ENCODE measurements at regions not wholly inside any gene's neighbourhood (a gene's known extent, or its start where the extent isn't known, plus 50 kb on each side); places are given as distances from the start of the nearest gene placed in this dataset.

DNA sequence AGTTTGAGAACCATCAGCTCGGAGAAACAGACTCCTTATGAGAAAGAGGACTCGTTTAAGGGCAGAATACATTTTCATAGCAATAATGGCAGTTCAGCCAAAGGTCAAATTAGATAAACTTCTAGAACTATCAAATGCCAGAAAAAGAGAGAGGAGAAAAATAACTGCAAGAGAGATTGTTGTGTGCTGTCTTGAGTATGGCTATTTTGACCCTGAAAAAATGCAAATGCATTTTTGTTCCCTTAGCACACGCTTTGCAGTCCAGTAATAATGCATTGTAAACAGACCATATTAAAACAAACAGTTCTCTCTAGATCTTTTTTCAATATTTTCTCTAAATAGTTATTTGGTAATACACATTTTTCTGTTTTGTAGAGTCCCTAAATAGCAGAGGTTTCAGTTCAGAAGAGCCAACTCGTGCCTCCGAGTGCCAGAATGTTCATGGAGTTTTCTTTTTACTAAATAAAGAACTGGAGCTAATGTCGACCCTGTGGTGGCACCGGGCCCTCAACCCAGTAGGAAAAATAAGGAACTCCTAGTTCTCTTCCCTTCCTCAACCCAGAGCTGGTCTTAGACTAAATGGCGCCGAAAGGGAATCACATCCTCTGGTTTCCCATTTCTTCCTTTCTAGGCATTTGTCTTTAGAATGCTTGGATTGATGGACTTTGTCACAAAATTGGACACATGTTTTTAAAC lies 298.0 kb downstream of the MAP2K4 start:
- H3K27me3 Mint-ChIP-seq (ENCODE audit: low read depth): no peaks in the 10 kb centered on the region
- peaks cover 6% of the 10 kb centered on the region for H3K9me3 Mint-ChIP-seq (ENCODE audit: low read depth)
- no peak overlapping the region for H3K4me3 Mint-ChIP-seq (ENCODE audit: unreplicated experiment)
- H3K4me1 Mint-ChIP-seq (ENCODE audit: low read depth): peaks cover 8% of the 10 kb centered on the region
- TF ChIP-seq, protein P1, sequence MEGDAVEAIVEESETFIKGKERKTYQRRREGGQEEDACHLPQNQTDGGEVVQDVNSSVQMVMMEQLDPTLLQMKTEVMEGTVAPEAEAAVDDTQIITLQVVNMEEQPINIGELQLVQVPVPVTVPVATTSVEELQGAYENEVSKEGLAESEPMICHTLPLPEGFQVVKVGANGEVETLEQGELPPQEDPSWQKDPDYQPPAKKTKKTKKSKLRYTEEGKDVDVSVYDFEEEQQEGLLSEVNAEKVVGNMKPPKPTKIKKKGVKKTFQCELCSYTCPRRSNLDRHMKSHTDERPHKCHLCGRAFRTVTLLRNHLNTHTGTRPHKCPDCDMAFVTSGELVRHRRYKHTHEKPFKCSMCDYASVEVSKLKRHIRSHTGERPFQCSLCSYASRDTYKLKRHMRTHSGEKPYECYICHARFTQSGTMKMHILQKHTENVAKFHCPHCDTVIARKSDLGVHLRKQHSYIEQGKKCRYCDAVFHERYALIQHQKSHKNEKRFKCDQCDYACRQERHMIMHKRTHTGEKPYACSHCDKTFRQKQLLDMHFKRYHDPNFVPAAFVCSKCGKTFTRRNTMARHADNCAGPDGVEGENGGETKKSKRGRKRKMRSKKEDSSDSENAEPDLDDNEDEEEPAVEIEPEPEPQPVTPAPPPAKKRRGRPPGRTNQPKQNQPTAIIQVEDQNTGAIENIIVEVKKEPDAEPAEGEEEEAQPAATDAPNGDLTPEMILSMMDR (IDR thresholded peaks at IDR 0.05): no peak
- H3K36me3 Mint-ChIP-seq (ENCODE audit: low read depth): no peaks in the 10 kb centered on the region
- H3K27ac Mint-ChIP-seq (ENCODE audit: unreplicated experiment): no peak overlapping the region
- DNase-seq (ENCODE audit: low spot score): no peak

- Mint-ChIP-seq H3K36me3 (ENCODE audit: low read depth) (no peaks in the 10 kb centered on the region), H3K9me3 (ENCODE audit: low read depth) (no peaks in the 10 kb centered on the region), H3K4me1 (ENCODE audit: low read depth) (peaks cover 8% of the 10 kb centered on the region), H3K27me3 (ENCODE audit: low read depth) (no peaks in the 10 kb centered on the region), H3K4me3 (ENCODE audit: unreplicated experiment) (no peak overlapping the region), H3K27ac (ENCODE audit: unreplicated experiment) (no peak overlapping the region)
- no peak for DNase-seq (ENCODE audit: low spot score)
- TF ChIP-seq, protein P1 (IDR thresholded peaks at IDR 0.05): no peak
Measured at GRCh38 chr17:12320286-12320685, 299.6 kb downstream of the MAP2K4 start.

- peaks cover 34% of the 10 kb centered on the region for H3K9me3 Mint-ChIP-seq (ENCODE audit: low read depth)
- no peak overlapping the region for H3K4me3 Mint-ChIP-seq (ENCODE audit: unreplicated experiment)
- no peaks in the 10 kb centered on the region for H3K27me3 Mint-ChIP-seq (ENCODE audit: low read depth)
- DNase-seq (ENCODE audit: low spot score): no peak
- no peaks in the 10 kb centered on the region for H3K4me1 Mint-ChIP-seq (ENCODE audit: low read depth)
- no peak overlapping the region for H3K27ac Mint-ChIP-seq (ENCODE audit: unreplicated experiment)
- H3K36me3 Mint-ChIP-seq (ENCODE audit: low read depth): peaks cover 8% of the 10 kb centered on the region
- TF ChIP-seq, protein P1 (IDR thresholded peaks at IDR 0.05): no peak
Measured at GRCh38 chr17:12328204-12328603, 307.5 kb downstream of the MAP2K4 start.

GRCh38 chr17:12330456-12330855 lies 309.8 kb downstream of the MAP2K4 start:
- H3K27ac Mint-ChIP-seq (ENCODE audit: unreplicated experiment): no peak overlapping the region
- no peak overlapping the region for H3K4me3 Mint-ChIP-seq (ENCODE audit: unreplicated experiment)
- H3K9me3 Mint-ChIP-seq (ENCODE audit: low read depth): peaks cover 34% of the 10 kb centered on the region
- peaks cover 8% of the 10 kb centered on the region for H3K36me3 Mint-ChIP-seq (ENCODE audit: low read depth)
- DNase-seq (ENCODE audit: low spot score): no peak
- H3K27me3 Mint-ChIP-seq (ENCODE audit: low read depth): no peaks in the 10 kb centered on the region
- TF ChIP-seq, protein P1 (IDR thresholded peaks at IDR 0.05): no peak
- H3K4me1 Mint-ChIP-seq (ENCODE audit: low read depth): no peaks in the 10 kb centered on the region

GRCh38 chr17:12341328-12341727 lies 320.7 kb downstream of the MAP2K4 start:
- peaks cover 5% of the 10 kb centered on the region for H3K4me1 Mint-ChIP-seq (ENCODE audit: low read depth)
- TF ChIP-seq, protein P1 (IDR thresholded peaks at IDR 0.05): no peak
- DNase-seq (ENCODE audit: low spot score): no peak
- H3K36me3 Mint-ChIP-seq (ENCODE audit: low read depth): no peaks in the 10 kb centered on the region
- no peak overlapping the region for H3K27ac Mint-ChIP-seq (ENCODE audit: unreplicated experiment)
- no peaks in the 10 kb centered on the region for H3K9me3 Mint-ChIP-seq (ENCODE audit: low read depth)
- no peaks in the 10 kb centered on the region for H3K27me3 Mint-ChIP-seq (ENCODE audit: low read depth)
- H3K4me3 Mint-ChIP-seq (ENCODE audit: unreplicated experiment): no peak overlapping the region
